Adrenal gland (tissue), 9 donors: ENCODE measurements at regions not wholly inside any gene's neighbourhood (a gene's known extent, or its start where the extent isn't known, plus 50 kb on each side); places are given as distances from the start of the nearest gene placed in this dataset.

Source experiments
- DNase-seq, 7 donors: peaks; one replicate each; pipeline ENCODE4 v3.0.0-alpha.2; 2019 to 2020
- H3K27ac ChIP-seq, 5 donors: fragments of 200-600 bp; sonication (generic) in 4 of 5; 1 replicate in 3 of 5; 2 replicates in 2 of 5; pipeline versions ENCODE4 v1.5.1 to v1.8.0; 2016 to 2020; ENCODE audit warnings: mild to moderate bottlenecking in 1 of 5
- H3K27me3 ChIP-seq: fragments of 200-600 bp; 2 replicates; pipeline ENCODE4 v1.8.0; 2021
- H3K36me3 ChIP-seq, 2 donors: fragments of 200-600 bp; replicated peaks in 1 of 2; 1 replicate in 1 of 2; 2 replicates in 1 of 2; pipeline versions ENCODE4 v1.5.1 to v1.8.0; 2018 to 2022
- H3K4me1 ChIP-seq, 2 donors: fragments of 200-600 bp; replicated peaks in 1 of 2; 1 replicate in 1 of 2; 2 replicates in 1 of 2; pipeline versions ENCODE4 v1.5.1 to v1.8.0; 2018 to 2021
- H3K4me3 ChIP-seq, 4 donors: fragments of 200-600 bp; sonication (generic) in 3 of 4; one replicate each; pipeline ENCODE4 v1.5.1; 2016 to 2018
- H3K9me3 ChIP-seq, 3 donors: fragments of 200-600 bp; sonication (generic) in 1 of 3; replicated peaks in 1 of 3; 1 replicate in 2 of 3; 2 replicates in 1 of 3; pipeline versions ENCODE4 v1.5.1 to v1.8.0; 2016 to 2021
- POLR2A ChIP-seq, 2 donors: fragments of 450-650 bp; IDR thresholded peaks; one replicate each; pipeline ENCODE4 v1.6.1; 2017; ENCODE audit warnings: antibody characterized with exemption in 2 of 2, mild to moderate bottlenecking in 2 of 2, moderate library complexity in 1 of 2
- WGBS, 4 donors: extraction: QIAGEN DNeasy Blood & Tissue Kit in 2 of 4; methylation state at CpG; one replicate each; pipeline versions ENCODE4 v1.1.5 to v1.1.7; 2013 to 2017; 5-methylcytosine and 5-hydroxymethylcytosine counted together
- intact Hi-C, 2 donors: fragments of 100-400 bp; cut with DNase I; formaldehyde crosslinking; loops; one replicate each; pipeline versions ENCODE4 v1.14.1 to v1.15.0; 2022 to 2023
- TF ChIP-seq, protein P1 (sequence below), 6 experiments: fragments of 450-650 bp in 4 of 6; fragments of 200-600 bp in 2 of 6; sonication (generic) in 1 of 6; IDR thresholded peaks; 1 replicate in 5 of 6; 2 replicates in 1 of 6; pipeline versions ENCODE4 v1.5.1 to v1.8.0; 2016 to 2021; ENCODE audit warnings: antibody characterized with exemption in 6 of 6, mild to moderate bottlenecking in 2 of 6, moderate library complexity in 1 of 6
- donor health status: healthy with polysubstance abuse.
- donor health status: Bipolar disorder and iron deficiency.
- donor health status: DM: yes; HTN: yes; CAD: no.
- donor health status: DM: no; HTN: no; CAD: no.
- donor health status: DM: no; HTN: no; CAD: no.

DNA sequence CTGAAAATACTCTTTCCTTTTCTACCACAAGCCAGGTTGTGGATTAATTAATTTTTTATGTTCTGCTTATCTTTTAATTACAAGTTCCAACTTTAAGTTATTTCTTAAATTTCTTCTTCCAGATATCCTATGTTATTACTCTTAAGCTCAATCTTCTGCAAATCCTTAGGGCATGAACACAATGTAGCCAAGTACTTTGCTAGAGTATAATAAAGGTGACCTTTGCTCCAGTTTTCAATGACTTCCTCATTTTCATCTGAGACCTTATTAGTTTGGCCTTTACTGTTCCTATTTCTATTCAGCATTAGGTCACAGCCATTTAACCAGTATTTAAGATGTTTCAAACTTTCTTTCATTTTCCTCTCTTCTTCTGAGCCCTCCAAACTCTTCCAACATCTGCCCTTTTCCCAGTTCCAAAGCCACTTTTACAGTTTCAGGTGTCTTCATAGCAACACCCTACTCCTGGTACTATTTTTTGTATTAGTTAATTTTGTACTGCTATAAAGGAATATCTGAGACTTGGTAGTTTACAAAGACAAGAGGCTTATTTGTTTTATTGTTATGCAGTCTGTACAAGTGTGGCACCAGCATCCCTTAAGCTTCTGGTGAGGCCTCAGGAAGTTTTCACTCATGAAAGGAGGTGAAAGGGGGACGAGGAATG is 886.2 kb upstream of the GHITM start:
- Histone ChIP-seq H3K4me3 (no peak overlapping the region), H3K9me3 (peaks cover 0 to 7% (median 0%) of the 10 kb centered on the region in 3 donors), H3K27ac (no peak overlapping the region), H3K4me1 (no peaks in the 10 kb centered on the region), H3K36me3 (no peaks in the 10 kb centered on the region), H3K27me3 (no peaks in the 10 kb centered on the region)
- intact Hi-C loops = no loop called here
- 79 to 94% (median 88%) methylated on average over 1 of the region's 1 CpG for WGBS, 4 donors
- TF ChIP-seq, protein P1, sequence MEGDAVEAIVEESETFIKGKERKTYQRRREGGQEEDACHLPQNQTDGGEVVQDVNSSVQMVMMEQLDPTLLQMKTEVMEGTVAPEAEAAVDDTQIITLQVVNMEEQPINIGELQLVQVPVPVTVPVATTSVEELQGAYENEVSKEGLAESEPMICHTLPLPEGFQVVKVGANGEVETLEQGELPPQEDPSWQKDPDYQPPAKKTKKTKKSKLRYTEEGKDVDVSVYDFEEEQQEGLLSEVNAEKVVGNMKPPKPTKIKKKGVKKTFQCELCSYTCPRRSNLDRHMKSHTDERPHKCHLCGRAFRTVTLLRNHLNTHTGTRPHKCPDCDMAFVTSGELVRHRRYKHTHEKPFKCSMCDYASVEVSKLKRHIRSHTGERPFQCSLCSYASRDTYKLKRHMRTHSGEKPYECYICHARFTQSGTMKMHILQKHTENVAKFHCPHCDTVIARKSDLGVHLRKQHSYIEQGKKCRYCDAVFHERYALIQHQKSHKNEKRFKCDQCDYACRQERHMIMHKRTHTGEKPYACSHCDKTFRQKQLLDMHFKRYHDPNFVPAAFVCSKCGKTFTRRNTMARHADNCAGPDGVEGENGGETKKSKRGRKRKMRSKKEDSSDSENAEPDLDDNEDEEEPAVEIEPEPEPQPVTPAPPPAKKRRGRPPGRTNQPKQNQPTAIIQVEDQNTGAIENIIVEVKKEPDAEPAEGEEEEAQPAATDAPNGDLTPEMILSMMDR (IDR thresholded peaks at IDR 0.05) = no peak
- no peak for TF ChIP-seq POLR2A (IDR thresholded peaks at IDR 0.05)
- no peak for DNase-seq

DNA sequence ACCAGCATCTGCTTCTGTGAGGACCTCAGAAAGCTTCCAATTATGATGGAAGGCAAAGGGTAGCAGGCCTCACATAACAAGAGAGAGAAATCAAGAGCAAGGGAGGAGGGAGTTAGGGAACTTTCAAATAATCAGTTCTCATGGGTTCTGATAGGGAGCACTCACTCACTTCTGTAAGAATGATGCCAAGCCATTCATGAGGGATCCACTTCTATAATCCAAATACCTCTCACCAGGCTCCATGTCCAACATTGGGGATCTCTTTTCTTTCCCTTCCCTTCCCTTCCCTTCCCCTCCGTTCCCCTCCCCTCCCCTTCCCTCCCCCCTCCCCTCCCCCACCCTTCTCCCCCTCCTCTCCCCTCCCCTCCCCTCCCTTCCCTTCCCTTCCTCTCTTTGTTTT is 884.6 kb upstream of the GHITM start:
- no peak for TF ChIP-seq POLR2A (IDR thresholded peaks at IDR 0.05)
- TF ChIP-seq, protein P1 (IDR thresholded peaks at IDR 0.05) = no peak
- Histone ChIP-seq H3K27ac (no peak overlapping the region), H3K36me3 (no peaks in the 10 kb centered on the region), H3K4me3 (no peak overlapping the region), H3K4me1 (no peaks in the 10 kb centered on the region), H3K27me3 (no peaks in the 10 kb centered on the region), H3K9me3 (peaks cover 0 to 7% (median 0%) of the 10 kb centered on the region in 3 donors)
- intact Hi-C loops = no loop called here
- no peak for DNase-seq
- WGBS, 4 donors = 31 to 75% (median 60%) methylated on average over 1 of the region's 1 CpG

DNA sequence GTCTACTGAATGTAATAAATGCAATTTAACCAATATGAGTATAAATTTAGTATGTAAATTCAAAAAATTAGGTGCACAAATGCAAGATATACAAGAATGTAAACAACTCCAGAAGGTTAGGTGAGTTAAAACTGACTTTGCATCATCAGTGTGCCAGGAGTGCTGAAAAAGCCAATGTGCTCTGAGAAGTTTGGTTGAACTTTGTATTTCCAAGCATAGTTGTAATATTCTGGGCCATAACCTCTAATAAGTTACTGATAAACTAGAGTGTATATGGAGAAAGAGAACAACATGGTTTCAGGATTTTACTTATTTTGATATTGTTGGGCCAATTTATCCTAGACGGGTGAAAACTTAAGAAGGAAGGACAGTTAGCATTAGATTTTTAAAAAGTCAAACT is 876.9 kb upstream of the GHITM start:
- Histone ChIP-seq H3K9me3 (no peaks in the 10 kb centered on the region), H3K36me3 (no peaks in the 10 kb centered on the region), H3K4me1 (no peaks in the 10 kb centered on the region), H3K27me3 (no peaks in the 10 kb centered on the region), H3K27ac (no peak overlapping the region), H3K4me3 (no peak overlapping the region)
- TF ChIP-seq, protein P1 (IDR thresholded peaks at IDR 0.05) = no peak
- no peak for TF ChIP-seq POLR2A (IDR thresholded peaks at IDR 0.05)
- intact Hi-C loops = no loop called here
- no peak for DNase-seq
- 67 to 86% (median 77%) methylated on average over 1 of the region's 1 CpG for WGBS, 4 donors

- Histone ChIP-seq H3K27me3 (no peaks in the 10 kb centered on the region), H3K36me3 (no peaks in the 10 kb centered on the region), H3K9me3 (no peaks in the 10 kb centered on the region), H3K27ac (no peak overlapping the region), H3K4me1 (no peaks in the 10 kb centered on the region), H3K4me3 (no peak overlapping the region)
- TF ChIP-seq, protein P1 (IDR thresholded peaks at IDR 0.05) = no peak
- no peak for TF ChIP-seq POLR2A (IDR thresholded peaks at IDR 0.05)
- DNase-seq = no peak
- 66 to 81% (median 79%) methylated on average over 3 of the region's 3 CpGs for WGBS, 4 donors
- intact Hi-C loops = no loop called here
These were observed 866.5 kb upstream of the GHITM start for GRCh38 chr10:83272666-83273434.
